ENCODE measurements at regions not wholly inside any gene's neighbourhood (a gene's known extent, or its start where the extent isn't known, plus 50 kb on each side); places are given as distances from the start of the nearest gene placed in this dataset.

DNA sequence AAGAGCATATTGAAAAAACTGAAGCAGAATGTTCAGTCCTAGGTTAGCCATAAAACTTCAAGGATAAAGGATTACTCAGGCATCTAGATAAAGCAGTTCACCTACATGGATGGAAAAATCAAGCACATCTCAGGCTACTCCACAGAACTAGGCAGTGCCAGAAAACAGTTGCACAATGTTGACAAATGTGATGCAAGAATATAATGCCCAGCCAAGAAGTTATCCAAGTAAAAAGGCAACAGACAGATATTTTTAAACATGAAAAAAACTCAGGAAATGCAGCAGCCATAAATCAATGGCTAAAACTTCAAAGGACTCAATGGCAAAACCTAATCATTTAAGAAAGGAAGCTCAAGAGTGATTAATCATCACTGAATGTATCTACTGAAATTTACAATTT lies 456.0 kb upstream of the FAM241A start:
- TF ChIP-seq, protein P1, sequence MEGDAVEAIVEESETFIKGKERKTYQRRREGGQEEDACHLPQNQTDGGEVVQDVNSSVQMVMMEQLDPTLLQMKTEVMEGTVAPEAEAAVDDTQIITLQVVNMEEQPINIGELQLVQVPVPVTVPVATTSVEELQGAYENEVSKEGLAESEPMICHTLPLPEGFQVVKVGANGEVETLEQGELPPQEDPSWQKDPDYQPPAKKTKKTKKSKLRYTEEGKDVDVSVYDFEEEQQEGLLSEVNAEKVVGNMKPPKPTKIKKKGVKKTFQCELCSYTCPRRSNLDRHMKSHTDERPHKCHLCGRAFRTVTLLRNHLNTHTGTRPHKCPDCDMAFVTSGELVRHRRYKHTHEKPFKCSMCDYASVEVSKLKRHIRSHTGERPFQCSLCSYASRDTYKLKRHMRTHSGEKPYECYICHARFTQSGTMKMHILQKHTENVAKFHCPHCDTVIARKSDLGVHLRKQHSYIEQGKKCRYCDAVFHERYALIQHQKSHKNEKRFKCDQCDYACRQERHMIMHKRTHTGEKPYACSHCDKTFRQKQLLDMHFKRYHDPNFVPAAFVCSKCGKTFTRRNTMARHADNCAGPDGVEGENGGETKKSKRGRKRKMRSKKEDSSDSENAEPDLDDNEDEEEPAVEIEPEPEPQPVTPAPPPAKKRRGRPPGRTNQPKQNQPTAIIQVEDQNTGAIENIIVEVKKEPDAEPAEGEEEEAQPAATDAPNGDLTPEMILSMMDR (IDR thresholded peaks at IDR 0.05; ENCODE audit: low read depth, low read length, missing input control), result no peak
- TF ChIP-seq, protein P2, sequence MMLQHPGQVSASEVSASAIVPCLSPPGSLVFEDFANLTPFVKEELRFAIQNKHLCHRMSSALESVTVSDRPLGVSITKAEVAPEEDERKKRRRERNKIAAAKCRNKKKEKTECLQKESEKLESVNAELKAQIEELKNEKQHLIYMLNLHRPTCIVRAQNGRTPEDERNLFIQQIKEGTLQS (IDR thresholded peaks at IDR 0.05), result peak; percentile 65
- no peak for TF ChIP-seq GABPA (IDR thresholded peaks at IDR 0.05 in 1 of 2, conservative IDR thresholded peaks at IDR 0.05 in 1 of 2)
- no peak for TF ChIP-seq SP1 (IDR thresholded peaks at IDR 0.05)
- TF ChIP-seq, protein P3, sequence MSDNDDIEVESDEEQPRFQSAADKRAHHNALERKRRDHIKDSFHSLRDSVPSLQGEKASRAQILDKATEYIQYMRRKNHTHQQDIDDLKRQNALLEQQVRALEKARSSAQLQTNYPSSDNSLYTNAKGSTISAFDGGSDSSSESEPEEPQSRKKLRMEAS (IDR thresholded peaks at IDR 0.05), result no peak
- TF ChIP-seq TAF1 (conservative IDR thresholded peaks at IDR 0.05), result no peak

Data from liver (tissue), 3 donors.